ENCODE measurements at regions not wholly inside any gene's neighbourhood (a gene's known extent, or its start where the extent isn't known, plus 50 kb on each side); places are given as distances from the start of the nearest gene placed in this dataset.

- ATAC-seq (no peak), DNase-seq (ENCODE audit: low spot score) (no peak)
- Mint-ChIP-seq H3K27ac (no peak overlapping the region), H3K36me3 (no peaks in the 10 kb centered on the region), H3K9me3 (no peaks in the 10 kb centered on the region), H3K27me3 (no peaks in the 10 kb centered on the region), H3K4me1 (ENCODE audit: low read depth in 2 of 2) (no peaks in the 10 kb centered on the region), H3K4me3 (no peak overlapping the region)
These were observed 194.9 kb upstream of the KYNU start for GRCh38 chr2:142682528-142682927.

- Mint-ChIP-seq H3K4me1 (ENCODE audit: low read depth in 2 of 2) (no peaks in the 10 kb centered on the region), H3K36me3 (no peaks in the 10 kb centered on the region)
- ATAC-seq, result no peak
These were observed 195.5 kb upstream of the KYNU start for GRCh38 chr2:142681952-142682351.

DNA sequence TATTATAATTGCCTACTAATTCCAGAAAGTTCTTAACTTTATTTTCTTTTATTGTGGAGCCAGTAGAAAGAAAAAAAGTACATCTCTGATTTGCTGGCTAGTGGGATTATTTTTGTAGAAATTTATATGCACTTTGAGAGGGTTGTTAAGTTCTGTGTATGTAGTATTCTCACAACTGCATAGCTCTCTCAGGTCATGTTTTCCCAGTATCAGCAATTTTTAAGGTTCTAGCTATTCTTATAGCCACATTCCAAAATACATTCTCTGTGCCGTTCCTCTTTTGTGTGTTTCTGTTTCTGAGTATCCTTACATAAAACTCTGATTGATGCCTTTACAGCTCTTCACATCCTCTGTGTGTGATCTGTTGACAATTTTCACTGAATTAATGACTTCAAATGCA is 199.3 kb upstream of the KYNU start:
- ATAC-seq (no peak), DNase-seq (ENCODE audit: low spot score) (no peak)
- Mint-ChIP-seq H3K9me3 (peaks cover 3% of the 10 kb centered on the region), H3K4me1 (ENCODE audit: low read depth in 2 of 2) (no peaks in the 10 kb centered on the region), H3K36me3 (no peaks in the 10 kb centered on the region), H3K27ac (no peak overlapping the region), H3K27me3 (no peaks in the 10 kb centered on the region), H3K4me3 (no peak overlapping the region)

More at GRCh38 chr2:142681952-142682351, 195.5 kb upstream of the KYNU start:
- Mint-ChIP-seq H3K27ac (no peak overlapping the region), H3K9me3 (no peaks in the 10 kb centered on the region), H3K27me3 (no peaks in the 10 kb centered on the region), H3K4me3 (no peak overlapping the region)
- DNase-seq (ENCODE audit: low spot score), result no peak

DNA sequence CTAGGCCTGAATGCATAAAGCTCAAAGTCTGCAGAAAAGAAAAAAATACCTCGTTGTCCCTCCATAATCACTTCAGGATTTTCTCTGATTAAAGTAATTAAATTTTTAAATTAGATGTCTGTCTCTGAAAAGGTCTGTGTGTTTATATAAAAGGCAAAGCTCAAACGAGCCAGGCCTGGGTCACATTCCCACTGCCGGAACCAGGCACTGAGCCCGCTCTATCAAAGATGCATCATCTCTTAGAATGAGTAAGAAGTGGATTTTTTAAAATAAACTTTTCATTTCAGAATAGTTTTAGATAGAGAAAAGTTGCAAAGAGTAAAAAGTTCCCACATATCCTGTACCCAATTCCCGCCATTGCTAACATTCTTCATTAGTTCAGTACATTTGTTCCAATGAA is 202.1 kb upstream of the KYNU start:
- Mint-ChIP-seq H3K27me3 (no peaks in the 10 kb centered on the region), H3K4me1 (ENCODE audit: low read depth in 2 of 2) (no peaks in the 10 kb centered on the region), H3K9me3 (peaks cover 3% of the 10 kb centered on the region), H3K27ac (no peak overlapping the region), H3K36me3 (no peaks in the 10 kb centered on the region), H3K4me3 (no peak overlapping the region)
- ATAC-seq (no peak), DNase-seq (ENCODE audit: low spot score) (no peak)

DNA sequence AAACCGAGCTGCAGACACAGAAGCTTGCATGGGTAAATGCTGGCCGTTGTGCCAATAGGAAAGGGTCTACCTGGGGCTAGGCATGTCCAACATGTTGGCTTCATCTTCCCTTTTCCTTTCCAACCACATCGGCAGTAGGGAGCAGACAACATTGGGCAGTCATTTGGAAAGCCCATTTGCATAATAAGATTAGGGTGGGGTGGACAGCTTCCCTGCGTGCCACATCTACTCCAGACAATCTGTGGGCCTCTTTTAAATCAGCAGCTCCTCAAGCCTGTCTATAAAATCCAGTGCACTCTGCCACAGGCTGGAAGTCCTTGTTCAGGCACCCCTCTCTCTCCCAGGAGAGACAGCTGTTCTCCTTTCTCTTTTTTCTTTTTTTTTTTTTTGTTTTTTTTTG is 203.6 kb upstream of the KYNU start:
- Mint-ChIP-seq H3K9me3 (peaks cover 3% of the 10 kb centered on the region), H3K27me3 (no peaks in the 10 kb centered on the region), H3K36me3 (no peaks in the 10 kb centered on the region), H3K4me1 (ENCODE audit: low read depth in 2 of 2) (no peaks in the 10 kb centered on the region), H3K4me3 (no peak overlapping the region), H3K27ac (no peak overlapping the region)
- DNase-seq (ENCODE audit: low spot score), result no peak
- no peak for ATAC-seq

- H3K4me3 Mint-ChIP-seq, result no peak overlapping the region
- H3K27me3 Mint-ChIP-seq, result no peaks in the 10 kb centered on the region
- no peaks in the 10 kb centered on the region for H3K4me1 Mint-ChIP-seq (ENCODE audit: low read depth in 2 of 2)
- peaks cover 3% of the 10 kb centered on the region for H3K9me3 Mint-ChIP-seq
- no peak for ATAC-seq
- H3K27ac Mint-ChIP-seq, result no peak overlapping the region
- DNase-seq (ENCODE audit: low spot score), result no peak
- H3K36me3 Mint-ChIP-seq, result no peaks in the 10 kb centered on the region
These were observed 204.8 kb upstream of the KYNU start for GRCh38 chr2:142672698-142673097.

- ATAC-seq (no peak), DNase-seq (ENCODE audit: low spot score) (no peak)
- Mint-ChIP-seq H3K36me3 (no peaks in the 10 kb centered on the region), H3K4me1 (ENCODE audit: low read depth in 2 of 2) (no peaks in the 10 kb centered on the region), H3K9me3 (peaks cover 3% of the 10 kb centered on the region), H3K27me3 (no peaks in the 10 kb centered on the region), H3K4me3 (no peak overlapping the region), H3K27ac (no peak overlapping the region)
These were observed 207.1 kb upstream of the KYNU start for GRCh38 chr2:142670362-142670761.

DNA sequence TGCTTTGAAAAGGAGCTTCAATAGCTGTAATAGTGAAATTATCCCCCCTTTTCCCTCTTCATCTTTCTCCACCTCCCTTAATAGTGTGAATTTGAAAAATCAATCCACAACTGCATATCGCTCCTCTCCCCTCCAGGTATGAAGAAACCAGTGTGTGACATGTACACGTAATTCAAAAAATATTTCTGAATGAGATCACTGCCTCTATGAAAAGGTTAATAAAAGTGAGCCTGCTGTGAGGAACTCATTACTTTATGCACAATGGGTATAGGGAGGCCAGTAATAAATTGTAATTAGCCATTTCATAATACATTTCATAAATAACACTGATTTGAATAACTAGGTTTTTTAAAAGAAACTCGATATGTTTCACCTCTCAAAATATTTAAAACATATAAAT is 209.0 kb upstream of the KYNU start:
- no peaks in the 10 kb centered on the region for H3K27me3 Mint-ChIP-seq
- no peaks in the 10 kb centered on the region for H3K9me3 Mint-ChIP-seq
- H3K4me1 Mint-ChIP-seq (ENCODE audit: low read depth in 2 of 2), result no peaks in the 10 kb centered on the region
- H3K36me3 Mint-ChIP-seq, result no peaks in the 10 kb centered on the region
- ATAC-seq (no peak), DNase-seq (ENCODE audit: low spot score) (no peak)
- H3K27ac Mint-ChIP-seq, result no peak overlapping the region
- no peak overlapping the region for H3K4me3 Mint-ChIP-seq

DNA sequence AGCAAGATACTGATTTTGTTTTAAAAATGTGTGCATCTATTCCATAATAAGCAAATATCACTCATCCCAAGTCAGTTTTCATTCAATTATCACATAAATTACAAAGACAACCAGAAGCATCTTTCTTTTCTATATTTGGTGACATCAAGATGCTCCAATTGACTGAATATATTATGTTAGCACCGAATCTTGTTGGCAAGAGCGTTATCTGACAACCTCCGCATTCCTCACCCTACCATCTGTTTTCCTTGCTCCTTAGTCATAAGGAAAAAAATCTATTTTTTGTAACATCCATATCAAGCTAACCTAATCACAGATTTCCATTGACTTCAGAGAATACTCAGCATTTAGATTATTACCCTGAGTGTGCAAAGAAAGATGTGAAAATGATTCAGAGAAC is 212.2 kb upstream of the KYNU start:
- no peaks in the 10 kb centered on the region for H3K27me3 Mint-ChIP-seq
- H3K4me1 Mint-ChIP-seq (ENCODE audit: low read depth in 2 of 2), result no peaks in the 10 kb centered on the region
- H3K36me3 Mint-ChIP-seq, result no peaks in the 10 kb centered on the region
- ATAC-seq (no peak), DNase-seq (ENCODE audit: low spot score) (no peak)
- H3K27ac Mint-ChIP-seq, result no peak overlapping the region
- H3K4me3 Mint-ChIP-seq, result no peak overlapping the region
- no peaks in the 10 kb centered on the region for H3K9me3 Mint-ChIP-seq

- ATAC-seq (no peak), DNase-seq (ENCODE audit: low spot score) (no peak)
- Mint-ChIP-seq H3K4me1 (ENCODE audit: low read depth in 2 of 2) (no peaks in the 10 kb centered on the region), H3K4me3 (no peak overlapping the region), H3K27ac (no peak overlapping the region), H3K27me3 (no peaks in the 10 kb centered on the region), H3K9me3 (peaks cover 6% of the 10 kb centered on the region), H3K36me3 (no peaks in the 10 kb centered on the region)
These were observed 226.9 kb upstream of the KYNU start for GRCh38 chr2:142650601-142651000.

GRCh38 chr2:142649581-142649980 is 227.9 kb upstream of the KYNU start:
- no peak for DNase-seq (ENCODE audit: low spot score)
- H3K36me3 Mint-ChIP-seq, result no peaks in the 10 kb centered on the region
- H3K4me1 Mint-ChIP-seq (ENCODE audit: low read depth in 2 of 2), result no peaks in the 10 kb centered on the region

DNA sequence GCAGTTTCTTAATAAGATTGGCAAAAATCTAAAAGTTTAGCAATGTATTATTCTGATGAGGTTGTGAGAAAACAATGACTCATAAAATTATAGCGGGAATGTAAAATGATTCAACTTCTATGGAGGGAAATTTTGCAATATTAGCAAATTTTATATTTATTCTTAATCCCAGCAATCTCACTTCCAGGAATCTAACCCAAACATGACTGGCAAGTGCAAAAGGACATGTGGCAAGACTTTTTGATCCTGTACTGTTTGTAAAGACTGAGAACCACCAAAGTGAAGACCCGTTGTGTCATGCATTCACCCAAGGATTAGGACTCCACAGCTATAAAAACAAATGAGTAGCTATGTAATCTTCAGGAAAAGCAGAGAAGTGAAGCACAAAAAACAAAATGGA is 234.8 kb upstream of the KYNU start:
- Mint-ChIP-seq H3K4me1 (ENCODE audit: low read depth in 2 of 2) (no peaks in the 10 kb centered on the region), H3K36me3 (peaks cover 4% of the 10 kb centered on the region), H3K27me3 (no peaks in the 10 kb centered on the region), H3K9me3 (peaks cover 6% of the 10 kb centered on the region), H3K4me3 (no peak overlapping the region), H3K27ac (no peak overlapping the region)
- DNase-seq (ENCODE audit: low spot score), result no peak
- no peak for ATAC-seq

More at GRCh38 chr2:142649581-142649980, 227.9 kb upstream of the KYNU start:
- no peak overlapping the region for H3K4me3 Mint-ChIP-seq
- H3K27ac Mint-ChIP-seq, result no peak overlapping the region
- H3K9me3 Mint-ChIP-seq, result peaks cover 4% of the 10 kb centered on the region
- no peak for ATAC-seq
- no peaks in the 10 kb centered on the region for H3K27me3 Mint-ChIP-seq

- no peak for ATAC-seq
- no peaks in the 10 kb centered on the region for H3K36me3 Mint-ChIP-seq
- no peaks in the 10 kb centered on the region for H3K9me3 Mint-ChIP-seq
These were observed 248.3 kb upstream of the KYNU start for GRCh38 chr2:142629193-142629592.

GRCh38 chr2:142621287-142621686 is 256.2 kb upstream of the KYNU start:
- DNase-seq (ENCODE audit: low spot score) (no peak), ATAC-seq (no peak)
- Mint-ChIP-seq H3K9me3 (no peaks in the 10 kb centered on the region), H3K36me3 (no peaks in the 10 kb centered on the region), H3K27me3 (no peaks in the 10 kb centered on the region), H3K4me1 (ENCODE audit: low read depth in 2 of 2) (no peaks in the 10 kb centered on the region), H3K27ac (no peak overlapping the region), H3K4me3 (no peak overlapping the region)

More at GRCh38 chr2:142629193-142629592, 248.3 kb upstream of the KYNU start:
- Mint-ChIP-seq H3K27ac (no peak overlapping the region), H3K4me1 (ENCODE audit: low read depth in 2 of 2) (no peaks in the 10 kb centered on the region), H3K27me3 (no peaks in the 10 kb centered on the region), H3K4me3 (no peak overlapping the region)
- DNase-seq (ENCODE audit: low spot score), result no peak

GRCh38 chr2:142617461-142617860 is 260.0 kb upstream of the KYNU start:
- no peak for ATAC-seq
- no peaks in the 10 kb centered on the region for H3K4me1 Mint-ChIP-seq (ENCODE audit: low read depth in 2 of 2)
- H3K27me3 Mint-ChIP-seq, result no peaks in the 10 kb centered on the region
- no peak for DNase-seq (ENCODE audit: low spot score)
- H3K9me3 Mint-ChIP-seq, result no peaks in the 10 kb centered on the region
- H3K27ac Mint-ChIP-seq, result no peak overlapping the region
- H3K4me3 Mint-ChIP-seq, result no peak overlapping the region
- H3K36me3 Mint-ChIP-seq, result no peaks in the 10 kb centered on the region
